ENCODE measurements at regions not wholly inside any gene's neighbourhood (a gene's known extent, or its start where the extent isn't known, plus 50 kb on each side); places are given as distances from the start of the nearest gene placed in this dataset.
"Not testable (repeated sequence)": the region's sequence is repeated elsewhere in the genome, so short reads cannot be mapped to it uniquely, and the experiment has no call there.

DNA sequence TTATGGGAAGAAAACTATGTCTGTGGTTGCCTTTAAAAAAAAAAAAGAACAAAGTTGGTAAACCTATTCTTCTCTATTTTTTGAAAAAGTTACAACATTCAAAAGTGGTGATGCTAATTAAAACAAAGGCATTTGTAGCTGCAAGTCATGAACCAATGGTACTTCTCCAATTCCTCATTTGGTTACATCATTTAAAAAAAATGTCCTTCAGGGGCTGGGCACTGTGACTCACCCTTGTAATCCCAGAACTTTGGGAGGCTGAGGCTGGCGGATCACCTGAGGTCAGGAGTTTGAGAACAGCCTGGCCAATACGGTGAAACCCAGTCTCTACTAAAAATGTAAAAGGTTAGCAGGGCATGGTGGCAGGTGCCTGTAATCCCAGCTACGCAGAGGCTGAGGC, 574.6 kb downstream of the VGLL3 start:
- WGBS, 3 donors = 79 to 89% (median 83%) methylated on average over 3 of the region's 3 CpGs
- no peaks in the 10 kb centered on the region for H3K9me3 ChIP-seq (ENCODE audit: control insufficient read depth in 2 of 2, insufficient read depth in 1 of 2, low read depth in 1 of 2, low read length in 1 of 2)

DNA sequence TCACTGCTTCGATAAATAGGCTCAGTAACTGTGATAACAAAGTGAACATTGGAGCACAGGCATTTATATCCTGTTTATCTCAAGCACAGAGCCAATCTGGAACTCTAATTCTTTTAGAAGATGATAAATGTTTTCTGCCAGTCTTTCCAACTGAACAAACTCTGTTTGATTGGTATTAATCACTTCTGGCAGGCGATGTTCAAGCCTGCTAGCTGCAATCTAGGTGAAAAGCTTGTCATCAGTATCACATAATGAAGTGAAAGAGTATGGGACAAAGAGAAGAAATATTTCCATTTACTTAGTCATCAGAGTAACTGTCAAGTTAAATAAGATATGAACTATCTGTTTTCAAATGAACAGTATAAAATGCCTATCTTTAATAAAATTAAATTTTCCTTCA, 577.3 kb downstream of the VGLL3 start:
- 4 to 17% (median 6%) methylated on average over 2 of the region's 2 CpGs for WGBS, 3 donors
- H3K4me3 ChIP-seq (ENCODE audit: low read depth in 1 of 3, low read length in 3 of 3) = no peak overlapping the region
- H3K27me3 ChIP-seq (ENCODE audit: control insufficient read depth in 3 of 3, insufficient read depth in 3 of 3, low read length in 3 of 3) = no peaks in the 10 kb centered on the region
- H3K27ac ChIP-seq (ENCODE audit: low read depth in 1 of 3, low read length in 2 of 3) = no peak overlapping the region
- H3K4me1 ChIP-seq (ENCODE audit: control insufficient read depth in 3 of 3, insufficient read depth in 2 of 3, low read depth in 1 of 3, low read length in 2 of 3) = no peaks in the 10 kb centered on the region
- no peaks in the 10 kb centered on the region for H3K9me3 ChIP-seq (ENCODE audit: control insufficient read depth in 2 of 2, insufficient read depth in 1 of 2, low read depth in 1 of 2, low read length in 1 of 2)
- FAIRE-seq (no peak), DNase-seq (no peak)
- no peaks in the 10 kb centered on the region for H3K36me3 ChIP-seq (ENCODE audit: control insufficient read depth in 3 of 3, insufficient read depth in 2 of 3, low read depth in 1 of 3, low read length in 3 of 3)

More for the DNA sequence above, 574.6 kb downstream of the VGLL3 start:
- Histone ChIP-seq H3K4me1 (ENCODE audit: control insufficient read depth in 3 of 3, insufficient read depth in 2 of 3, low read depth in 1 of 3, low read length in 2 of 3) (no peaks in the 10 kb centered on the region), H3K36me3 (ENCODE audit: control insufficient read depth in 3 of 3, insufficient read depth in 2 of 3, low read depth in 1 of 3, low read length in 3 of 3) (no peaks in the 10 kb centered on the region), H3K4me3 (ENCODE audit: low read depth in 1 of 3, low read length in 3 of 3) (no peak overlapping the region), H3K27ac (ENCODE audit: low read depth in 1 of 3, low read length in 2 of 3) (no peak overlapping the region), H3K27me3 (ENCODE audit: control insufficient read depth in 3 of 3, insufficient read depth in 3 of 3, low read length in 3 of 3) (no peaks in the 10 kb centered on the region)
- DNase-seq (no peak), FAIRE-seq (no peak)

DNA sequence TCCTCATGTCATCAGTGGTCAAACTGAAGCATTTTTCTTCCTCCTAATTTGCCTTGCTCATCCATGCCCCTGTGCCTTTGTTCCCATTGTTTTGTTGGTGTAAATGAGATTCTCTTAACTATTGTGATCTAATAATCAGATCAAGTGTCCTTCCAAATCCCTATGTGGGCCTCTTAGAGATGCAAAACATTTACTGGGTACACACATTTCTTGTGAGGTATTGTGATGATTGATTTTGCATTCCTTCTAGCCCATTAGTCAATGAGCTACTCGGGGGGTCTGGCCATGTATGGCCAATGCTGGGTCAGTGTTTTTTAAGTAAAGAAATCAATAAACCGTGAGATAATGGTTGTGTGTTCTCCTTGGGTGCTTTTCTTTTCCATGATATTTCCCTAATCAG, 580.4 kb downstream of the VGLL3 start:
- no peaks in the 10 kb centered on the region for H3K27me3 ChIP-seq (ENCODE audit: control insufficient read depth in 3 of 3, insufficient read depth in 3 of 3, low read length in 3 of 3)
- H3K36me3 ChIP-seq (ENCODE audit: control insufficient read depth in 3 of 3, insufficient read depth in 2 of 3, low read depth in 1 of 3, low read length in 3 of 3) = no peaks in the 10 kb centered on the region
- 5 to 28% (median 9%) methylated on average over 2 of the region's 2 CpGs for WGBS, 3 donors
- no peak overlapping the region for H3K27ac ChIP-seq (ENCODE audit: low read depth in 1 of 3, low read length in 2 of 3)
- no peaks in the 10 kb centered on the region for H3K9me3 ChIP-seq (ENCODE audit: control insufficient read depth in 2 of 2, insufficient read depth in 1 of 2, low read depth in 1 of 2, low read length in 1 of 2)
- FAIRE-seq = no peak
- DNase-seq = no peak
- H3K4me3 ChIP-seq (ENCODE audit: low read depth in 1 of 3, low read length in 3 of 3) = no peak overlapping the region
- no peaks in the 10 kb centered on the region for H3K4me1 ChIP-seq (ENCODE audit: control insufficient read depth in 3 of 3, insufficient read depth in 2 of 3, low read depth in 1 of 3, low read length in 2 of 3)

GRCh38 chr3:86389759-86390158, 601.2 kb downstream of the VGLL3 start:
- H3K27me3 ChIP-seq (ENCODE audit: control insufficient read depth in 3 of 3, insufficient read depth in 3 of 3, low read length in 3 of 3); H3K9me3 ChIP-seq (ENCODE audit: control insufficient read depth in 2 of 2, insufficient read depth in 1 of 2, low read depth in 1 of 2, low read length in 1 of 2); H3K27ac ChIP-seq (ENCODE audit: low read depth in 1 of 3, low read length in 2 of 3); H3K36me3 ChIP-seq (ENCODE audit: control insufficient read depth in 3 of 3, insufficient read depth in 2 of 3, low read depth in 1 of 3, low read length in 3 of 3); DNase-seq; H3K4me3 ChIP-seq (ENCODE audit: low read depth in 1 of 3, low read length in 3 of 3); H3K4me1 ChIP-seq (ENCODE audit: control insufficient read depth in 3 of 3, insufficient read depth in 2 of 3, low read depth in 1 of 3, low read length in 2 of 3); FAIRE-seq: not testable (repeated sequence)
- WGBS, 3 donors = 40 to 51% (median 44%) methylated on average over 5 of the region's 5 CpGs

DNA sequence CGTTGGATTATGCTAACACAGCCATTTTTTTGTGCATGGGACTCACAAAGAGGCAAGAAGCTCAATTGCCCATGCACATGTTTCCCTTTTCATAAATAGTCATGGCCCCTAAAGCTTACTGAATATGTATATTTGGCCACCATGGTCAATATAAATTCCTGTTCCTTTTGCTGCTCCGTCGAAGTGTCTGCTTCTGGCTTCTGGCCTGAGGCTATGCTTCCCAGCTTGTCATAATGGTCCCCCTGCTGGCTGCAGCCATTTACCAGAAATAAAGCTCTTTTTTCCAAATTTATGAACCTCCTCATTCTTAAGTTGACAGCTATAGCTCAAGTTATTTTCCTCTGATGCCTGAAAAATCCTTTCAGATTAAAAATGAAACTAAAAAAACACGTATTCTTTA, 602.1 kb downstream of the VGLL3 start:
- FAIRE-seq (no peak), DNase-seq (no peak)
- Histone ChIP-seq H3K4me1 (ENCODE audit: control insufficient read depth in 3 of 3, insufficient read depth in 2 of 3, low read depth in 1 of 3, low read length in 2 of 3) (no peaks in the 10 kb centered on the region), H3K4me3 (ENCODE audit: low read depth in 1 of 3, low read length in 3 of 3) (no peak overlapping the region), H3K27me3 (ENCODE audit: control insufficient read depth in 3 of 3, insufficient read depth in 3 of 3, low read length in 3 of 3) (no peaks in the 10 kb centered on the region), H3K9me3 (ENCODE audit: control insufficient read depth in 2 of 2, insufficient read depth in 1 of 2, low read depth in 1 of 2, low read length in 1 of 2) (peaks cover 0 to 2% of the 10 kb centered on the region in 2 donors), H3K36me3 (ENCODE audit: control insufficient read depth in 3 of 3, insufficient read depth in 2 of 3, low read depth in 1 of 3, low read length in 3 of 3) (no peaks in the 10 kb centered on the region), H3K27ac (ENCODE audit: low read depth in 1 of 3, low read length in 2 of 3) (no peak overlapping the region)
- WGBS, 3 donors = 72 to 79% (median 78%) methylated on average over 4 of the region's 4 CpGs

GRCh38 chr3:86382556-86382955, 608.4 kb downstream of the VGLL3 start:
- H3K9me3 ChIP-seq (ENCODE audit: control insufficient read depth in 2 of 2, insufficient read depth in 1 of 2, low read depth in 1 of 2, low read length in 1 of 2) = no peaks in the 10 kb centered on the region
- no peaks in the 10 kb centered on the region for H3K4me1 ChIP-seq (ENCODE audit: control insufficient read depth in 3 of 3, insufficient read depth in 2 of 3, low read depth in 1 of 3, low read length in 2 of 3)
- no peaks in the 10 kb centered on the region for H3K36me3 ChIP-seq (ENCODE audit: control insufficient read depth in 3 of 3, insufficient read depth in 2 of 3, low read depth in 1 of 3, low read length in 3 of 3)
- H3K4me3 ChIP-seq (ENCODE audit: low read depth in 1 of 3, low read length in 3 of 3) = no peak overlapping the region
- no peak overlapping the region for H3K27ac ChIP-seq (ENCODE audit: low read depth in 1 of 3, low read length in 2 of 3)
- FAIRE-seq (no peak), DNase-seq (no peak)
- WGBS, 3 donors = 81 to 85% (median 85%) methylated on average over 3 of the region's 3 CpGs
- no peaks in the 10 kb centered on the region for H3K27me3 ChIP-seq (ENCODE audit: control insufficient read depth in 3 of 3, insufficient read depth in 3 of 3, low read length in 3 of 3)

GRCh38 chr3:86381247-86381646, 609.7 kb downstream of the VGLL3 start:
- 73 to 86% (median 76%) methylated on average over 2 of the region's 2 CpGs for WGBS, 3 donors
- FAIRE-seq (no peak), DNase-seq (no peak)
- Histone ChIP-seq H3K4me1 (ENCODE audit: control insufficient read depth in 3 of 3, insufficient read depth in 2 of 3, low read depth in 1 of 3, low read length in 2 of 3) (no peaks in the 10 kb centered on the region), H3K9me3 (ENCODE audit: control insufficient read depth in 2 of 2, insufficient read depth in 1 of 2, low read depth in 1 of 2, low read length in 1 of 2) (no peaks in the 10 kb centered on the region), H3K27me3 (ENCODE audit: control insufficient read depth in 3 of 3, insufficient read depth in 3 of 3, low read length in 3 of 3) (no peaks in the 10 kb centered on the region), H3K27ac (ENCODE audit: low read depth in 1 of 3, low read length in 2 of 3) (no peak overlapping the region), H3K36me3 (ENCODE audit: control insufficient read depth in 3 of 3, insufficient read depth in 2 of 3, low read depth in 1 of 3, low read length in 3 of 3) (no peaks in the 10 kb centered on the region), H3K4me3 (ENCODE audit: low read depth in 1 of 3, low read length in 3 of 3) (no peak overlapping the region)

- no peak for DNase-seq
- no peak for FAIRE-seq
- H3K9me3 ChIP-seq (ENCODE audit: control insufficient read depth in 2 of 2, insufficient read depth in 1 of 2, low read depth in 1 of 2, low read length in 1 of 2) = no peaks in the 10 kb centered on the region
- no peaks in the 10 kb centered on the region for H3K27me3 ChIP-seq (ENCODE audit: control insufficient read depth in 3 of 3, insufficient read depth in 3 of 3, low read length in 3 of 3)
- no peak overlapping the region for H3K27ac ChIP-seq (ENCODE audit: low read depth in 1 of 3, low read length in 2 of 3)
- no peak overlapping the region for H3K4me3 ChIP-seq (ENCODE audit: low read depth in 1 of 3, low read length in 3 of 3)
- H3K36me3 ChIP-seq (ENCODE audit: control insufficient read depth in 3 of 3, insufficient read depth in 2 of 3, low read depth in 1 of 3, low read length in 3 of 3) = no peaks in the 10 kb centered on the region
- WGBS, 3 donors = 71 to 90% (median 85%) methylated on average over 2 of the region's 2 CpGs
- H3K4me1 ChIP-seq (ENCODE audit: control insufficient read depth in 3 of 3, insufficient read depth in 2 of 3, low read depth in 1 of 3, low read length in 2 of 3) = no peaks in the 10 kb centered on the region
Observed at GRCh38 chr3:86379280-86379679, 611.7 kb downstream of the VGLL3 start.

GRCh38 chr3:86378829-86379228, 612.1 kb downstream of the VGLL3 start:
- FAIRE-seq (no peak), DNase-seq (no peak)
- H3K36me3 ChIP-seq (ENCODE audit: control insufficient read depth in 3 of 3, insufficient read depth in 2 of 3, low read depth in 1 of 3, low read length in 3 of 3) = no peaks in the 10 kb centered on the region
- 82 to 87% (median 83%) methylated on average over 2 of the region's 2 CpGs for WGBS, 3 donors
- no peaks in the 10 kb centered on the region for H3K9me3 ChIP-seq (ENCODE audit: control insufficient read depth in 2 of 2, insufficient read depth in 1 of 2, low read depth in 1 of 2, low read length in 1 of 2)
- no peaks in the 10 kb centered on the region for H3K4me1 ChIP-seq (ENCODE audit: control insufficient read depth in 3 of 3, insufficient read depth in 2 of 3, low read depth in 1 of 3, low read length in 2 of 3)
- H3K4me3 ChIP-seq (ENCODE audit: low read depth in 1 of 3, low read length in 3 of 3) = no peak overlapping the region
- no peaks in the 10 kb centered on the region for H3K27me3 ChIP-seq (ENCODE audit: control insufficient read depth in 3 of 3, insufficient read depth in 3 of 3, low read length in 3 of 3)
- no peak overlapping the region for H3K27ac ChIP-seq (ENCODE audit: low read depth in 1 of 3, low read length in 2 of 3)
